Smooth muscle cell (in vitro differentiated cells): ENCODE measurements at regions not wholly inside any gene's neighbourhood (a gene's known extent, or its start where the extent isn't known, plus 50 kb on each side); places are given as distances from the start of the nearest gene placed in this dataset.

Source experiments
- DNase-seq: peaks from one replicate; lab custom pipeline; 2025; ENCODE audit not compliant: unreplicated experiment; lab: John Stamatoyannopoulos, UW
- H2AFZ ChIP-seq: fragments of 200-600 bp; sonication (generic); 2 replicates; pipeline ENCODE4 v1.6.0; 2016; ENCODE audit warnings: antibody characterized with exemption, low read depth, mild to moderate bottlenecking
- H3F3A ChIP-seq: fragments of 200-600 bp; sonication (generic); 2 replicates; pipeline ENCODE4 v1.6.0; 2017; ENCODE audit warnings: antibody characterized with exemption, low read depth
- H3K27ac ChIP-seq: fragments of 200-600 bp; sonication (generic); 2 replicates; pipeline ENCODE4 v1.5.1; 2016; ENCODE audit warnings: low read depth, mild to moderate bottlenecking
- H3K27me3 ChIP-seq: fragments of 200-600 bp; sonication (generic); 2 replicates; pipeline ENCODE4 v1.6.1; 2016; ENCODE audit warnings: low read depth, mild to moderate bottlenecking
- H3K36me3 ChIP-seq: fragments of 200-600 bp; sonication (generic); 2 replicates; pipeline ENCODE4 v1.5.1; 2016; ENCODE audit warnings: low read depth
- H3K4me1 ChIP-seq: fragments of 200-600 bp; sonication (generic); 2 replicates; pipeline ENCODE4 v1.5.1; 2016; ENCODE audit warnings: low read depth
- H3K4me2 ChIP-seq: fragments of 200-600 bp; sonication (generic); 2 replicates; pipeline ENCODE4 v1.6.0; 2016; ENCODE audit warnings: mild to moderate bottlenecking
- H3K4me3 ChIP-seq: fragments of 200-600 bp; sonication (generic); 2 replicates; pipeline ENCODE4 v1.5.1; 2016; ENCODE audit warnings: mild to moderate bottlenecking
- H3K79me2 ChIP-seq: fragments of 200-600 bp; sonication (generic); 2 replicates; pipeline ENCODE4 v1.6.0; 2016; ENCODE audit warnings: low read depth, mild to moderate bottlenecking
- H3K9ac ChIP-seq: fragments of 200-600 bp; sonication (generic); 2 replicates; pipeline ENCODE4 v1.6.0; 2016; ENCODE audit warnings: low read depth
- H3K9me3 ChIP-seq: fragments of 200-600 bp; sonication (generic); replicated peaks from 2 replicates; pipeline ENCODE4 v1.5.1; 2016; ENCODE audit warnings: low read depth
- H4K20me1 ChIP-seq: fragments of 200-600 bp; sonication (generic); 2 replicates; pipeline ENCODE4 v1.6.0; 2016; ENCODE audit warnings: low read depth
- CTCF ChIP-seq: fragments of 200-600 bp; sonication (generic); IDR thresholded peaks from 2 replicates; pipeline ENCODE4 v1.5.1; 2017; ENCODE audit warnings: borderline replicate concordance, mild to moderate bottlenecking, antibody characterized with exemption; ENCODE audit not compliant: insufficient read depth, poor library complexity, severe bottlenecking
- WGBS: methylation state at CpG from one replicate; pipeline ENCODE4 v1.1.7; 2016; ENCODE audit warnings: low lambda C conversion rate; 5-methylcytosine and 5-hydroxymethylcytosine counted together

GRCh38 chr11:76256448-76256847, 50.1 kb upstream of the WNT11 start:
- no peak for DNase-seq

More at GRCh38 chr11:76256448-76256847, 50.1 kb upstream of the WNT11 start:
- Histone ChIP-seq H3K4me1 (no peaks in the 10 kb centered on the region), H3K36me3 (no peaks in the 10 kb centered on the region), H3K27ac (no peak overlapping the region), H3K9ac (no peak overlapping the region), H3K79me2 (no peaks in the 10 kb centered on the region), H3F3A (no peaks in the 10 kb centered on the region), H3K9me3 (no peaks in the 10 kb centered on the region), H2AFZ (no peak overlapping the region), H4K20me1 (no peaks in the 10 kb centered on the region), H3K4me3 (no peak overlapping the region), H3K4me2 (no peak overlapping the region), H3K27me3 (no peaks in the 10 kb centered on the region)
- 80% methylated on average over 14 of the region's 14 CpGs for WGBS
- TF ChIP-seq CTCF: no peak
